Right lobe of liver (tissue), 6 donors: ENCODE measurements at regions not wholly inside any gene's neighbourhood (a gene's known extent, or its start where the extent isn't known, plus 50 kb on each side); places are given as distances from the start of the nearest gene placed in this dataset.

Source experiments
- ATAC-seq, 4 donors: fragments of 200-7000 bp; cut with Tn5 transposase; one replicate each; pipeline ENCODE4 v1.9.1; 2020; ENCODE audit warnings: mild to moderate bottlenecking in 4 of 4, moderate library complexity in 4 of 4
- DNase-seq, 3 donors: peaks; one replicate each; pipeline ENCODE4 v3.0.0-alpha.2; 2020
- H3K27ac ChIP-seq, 3 donors: fragments of 200-600 bp; one replicate each; pipeline ENCODE4 v1.8.0; 2022
- H3K27me3 ChIP-seq, 2 donors: fragments of 200-600 bp; one replicate each; pipeline ENCODE4 v1.8.0; 2022
- H3K36me3 ChIP-seq, 4 donors: fragments of 200-600 bp; sonication (generic) in 1 of 4; one replicate each; pipeline versions ENCODE4 v1.5.1 to v1.8.0; 2017 to 2022; ENCODE audit warnings: control low read depth in 1 of 4
- H3K4me1 ChIP-seq, 4 donors: fragments of 200-600 bp; sonication (generic) in 1 of 4; one replicate each; pipeline versions ENCODE4 v1.5.1 to v1.8.0; 2017 to 2022; ENCODE audit warnings: control low read depth in 1 of 4
- H3K4me3 ChIP-seq, 3 donors: fragments of 200-600 bp; one replicate each; pipeline ENCODE4 v1.8.0; 2022
- H3K9me3 ChIP-seq, 4 donors: fragments of 200-600 bp; sonication (generic) in 1 of 4; one replicate each; pipeline versions ENCODE4 v1.5.1 to v1.8.0; 2017 to 2022; ENCODE audit warnings: control low read depth in 1 of 4
- POLR2A ChIP-seq: fragments of 450-650 bp; IDR thresholded peaks from one replicate; pipeline ENCODE4 v1.6.1; 2017; ENCODE audit warnings: antibody characterized with exemption, mild to moderate bottlenecking
- WGBS: methylation state at CpG from one replicate; pipeline ENCODE4 v1.1.6; 2018; ENCODE audit warnings: low coverage, low lambda C conversion rate; ENCODE audit not compliant: insufficient coverage; ENCODE audit errors: missing lambda C conversion rate; 5-methylcytosine and 5-hydroxymethylcytosine counted together
- intact Hi-C, 2 donors: fragments of 100-400 bp; cut with DNase I; formaldehyde crosslinking; loops; one replicate each; pipeline versions ENCODE4 v1.11.2 to v1.14.1; 2022
- TF ChIP-seq, protein P1 (sequence below), 4 donors: fragments of 200-600 bp in 3 of 4; fragments of 450-650 bp in 1 of 4; IDR thresholded peaks; one replicate each; pipeline versions ENCODE4 v1.5.1 to v1.8.0; 2016 to 2022; ENCODE audit warnings: antibody characterized with exemption in 4 of 4, mild to moderate bottlenecking in 2 of 4
- donor health status: DM: no; HTN: yes; CAD: no.
- donor health status: DM: no; HTN: no; CAD: no.
- donor health status: DM: no; HTN: no; CAD: no.
- donor health status: DM: no; HTN: yes; CAD: no.
- donor health status: DM: no; HTN: yes; CAD: no.

DNA sequence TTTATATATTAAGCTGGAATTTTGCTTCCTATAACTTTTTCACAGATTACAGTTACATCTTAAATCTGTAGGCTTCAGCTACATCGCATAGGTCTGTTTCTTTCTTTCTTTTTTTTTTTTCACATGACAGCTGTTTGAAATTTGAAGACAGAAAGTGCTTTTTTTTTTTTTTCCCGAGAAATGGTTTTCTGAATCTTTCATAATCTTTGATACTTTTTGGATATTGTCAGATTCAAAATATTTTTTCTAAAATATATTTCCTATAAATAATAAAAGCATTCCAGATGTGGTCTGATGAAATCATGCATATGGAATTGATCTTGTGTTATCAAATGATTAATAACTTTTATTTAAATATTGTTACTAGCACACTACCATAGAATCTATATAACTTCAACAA is 212.2 kb downstream of the TAF11L14 start:
- 46% methylated on average over 2 of the region's 2 CpGs for WGBS
- no peak overlapping the region for H3K27ac ChIP-seq
- TF ChIP-seq POLR2A = no peak
- TF ChIP-seq, protein P1, sequence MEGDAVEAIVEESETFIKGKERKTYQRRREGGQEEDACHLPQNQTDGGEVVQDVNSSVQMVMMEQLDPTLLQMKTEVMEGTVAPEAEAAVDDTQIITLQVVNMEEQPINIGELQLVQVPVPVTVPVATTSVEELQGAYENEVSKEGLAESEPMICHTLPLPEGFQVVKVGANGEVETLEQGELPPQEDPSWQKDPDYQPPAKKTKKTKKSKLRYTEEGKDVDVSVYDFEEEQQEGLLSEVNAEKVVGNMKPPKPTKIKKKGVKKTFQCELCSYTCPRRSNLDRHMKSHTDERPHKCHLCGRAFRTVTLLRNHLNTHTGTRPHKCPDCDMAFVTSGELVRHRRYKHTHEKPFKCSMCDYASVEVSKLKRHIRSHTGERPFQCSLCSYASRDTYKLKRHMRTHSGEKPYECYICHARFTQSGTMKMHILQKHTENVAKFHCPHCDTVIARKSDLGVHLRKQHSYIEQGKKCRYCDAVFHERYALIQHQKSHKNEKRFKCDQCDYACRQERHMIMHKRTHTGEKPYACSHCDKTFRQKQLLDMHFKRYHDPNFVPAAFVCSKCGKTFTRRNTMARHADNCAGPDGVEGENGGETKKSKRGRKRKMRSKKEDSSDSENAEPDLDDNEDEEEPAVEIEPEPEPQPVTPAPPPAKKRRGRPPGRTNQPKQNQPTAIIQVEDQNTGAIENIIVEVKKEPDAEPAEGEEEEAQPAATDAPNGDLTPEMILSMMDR (IDR thresholded peaks at IDR 0.05) = no peak
- H3K4me1 ChIP-seq = no peaks in the 10 kb centered on the region
- H3K9me3 ChIP-seq = peaks cover 0 to 2% (median 0%) of the 10 kb centered on the region in 4 donors
- H3K27me3 ChIP-seq = no peaks in the 10 kb centered on the region
- intact Hi-C loops = no loop called here
- ATAC-seq (no peak), DNase-seq (no peak)
- no peak overlapping the region for H3K4me3 ChIP-seq
- H3K36me3 ChIP-seq = no peaks in the 10 kb centered on the region

DNA sequence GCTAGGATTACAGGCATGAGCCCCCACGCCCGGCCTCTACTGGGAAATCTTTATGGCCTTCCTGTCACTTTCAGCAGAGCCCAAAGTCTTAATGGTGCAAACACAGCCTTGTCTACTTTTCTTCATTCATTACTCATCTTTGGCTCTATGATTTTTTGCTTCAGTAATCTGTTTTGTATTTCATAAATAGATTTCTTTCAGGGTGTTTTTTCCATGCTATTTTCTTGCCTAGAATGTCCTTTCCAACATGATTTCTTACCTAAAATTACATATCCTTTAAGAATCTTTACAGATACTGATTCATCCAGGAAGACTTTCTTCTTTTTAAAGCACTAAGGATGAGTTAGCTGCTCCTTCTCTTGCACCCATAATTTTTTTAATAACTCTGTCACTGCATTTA is 213.0 kb downstream of the TAF11L14 start:
- H3K4me3 ChIP-seq = no peak overlapping the region
- ATAC-seq = no peak
- no peak for TF ChIP-seq POLR2A
- TF ChIP-seq, protein P1 (IDR thresholded peaks at IDR 0.05) = no peak
- no peak overlapping the region for H3K27ac ChIP-seq
- no peaks in the 10 kb centered on the region for H3K36me3 ChIP-seq
- intact Hi-C loops = no loop called here
- 38% methylated on average over 2 of the region's 2 CpGs for WGBS
- H3K4me1 ChIP-seq = no peaks in the 10 kb centered on the region
- H3K9me3 ChIP-seq = peaks cover 0 to 2% (median 0%) of the 10 kb centered on the region in 4 donors
- H3K27me3 ChIP-seq = no peaks in the 10 kb centered on the region
- DNase-seq = no peak

DNA sequence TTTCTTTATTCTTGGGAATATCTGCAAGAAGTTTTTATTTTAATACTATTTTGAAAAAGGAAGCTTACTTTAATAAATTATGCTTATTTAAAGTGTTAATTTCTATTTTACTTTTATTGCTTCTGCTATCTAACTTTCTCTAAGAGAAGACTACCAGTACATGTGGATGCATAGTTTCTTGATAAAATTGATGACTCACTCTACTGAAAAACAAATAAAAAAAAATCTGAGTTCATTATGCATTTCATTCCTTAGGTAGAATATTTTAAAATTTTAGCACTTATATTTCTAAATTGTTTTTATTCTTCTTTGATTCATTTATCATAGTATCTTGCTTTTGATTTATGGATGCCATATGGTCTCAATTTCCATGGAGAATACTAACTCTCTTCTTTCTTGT is 217.9 kb downstream of the TAF11L14 start:
- TF ChIP-seq, protein P1 (IDR thresholded peaks at IDR 0.05) = no peak
- TF ChIP-seq POLR2A = no peak
- no peak overlapping the region for H3K27ac ChIP-seq
- no peaks in the 10 kb centered on the region for H3K27me3 ChIP-seq
- ATAC-seq (no peak), DNase-seq (no peak)
- peaks cover 0 to 2% (median 0%) of the 10 kb centered on the region in 4 donors for H3K9me3 ChIP-seq
- H3K36me3 ChIP-seq = no peaks in the 10 kb centered on the region
- intact Hi-C loops = no loop called here
- H3K4me3 ChIP-seq = no peak overlapping the region
- no peaks in the 10 kb centered on the region for H3K4me1 ChIP-seq

DNA sequence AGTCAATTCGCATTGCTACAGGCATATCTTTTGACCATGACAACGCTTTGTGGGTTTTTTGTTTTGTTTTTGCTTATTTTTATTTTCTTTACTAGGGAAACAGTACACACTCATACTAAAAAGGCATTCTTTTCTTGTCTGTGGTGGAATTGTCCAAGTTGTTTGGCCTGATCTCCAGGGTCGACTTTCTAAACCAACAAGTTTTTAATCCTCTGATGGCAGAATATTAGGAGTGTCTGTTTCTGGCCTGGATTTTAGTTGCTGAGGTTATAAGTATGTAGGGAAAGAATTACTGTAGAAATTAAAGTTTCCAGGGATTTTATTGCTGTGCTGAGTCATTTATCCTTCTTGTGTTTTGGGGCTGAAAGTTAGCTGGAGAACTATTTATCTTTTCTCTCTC is 218.5 kb downstream of the TAF11L14 start:
- ATAC-seq (no peak), DNase-seq (no peak)
- H3K4me1 ChIP-seq = no peaks in the 10 kb centered on the region
- H3K27me3 ChIP-seq = no peaks in the 10 kb centered on the region
- 60% methylated on average over 3 of the region's 3 CpGs for WGBS
- no peaks in the 10 kb centered on the region for H3K36me3 ChIP-seq
- TF ChIP-seq POLR2A = no peak
- TF ChIP-seq, protein P1 (IDR thresholded peaks at IDR 0.05) = no peak
- intact Hi-C loops = no loop called here
- H3K27ac ChIP-seq = no peak overlapping the region
- no peak overlapping the region for H3K4me3 ChIP-seq
- peaks cover 0 to 2% (median 0%) of the 10 kb centered on the region in 4 donors for H3K9me3 ChIP-seq

DNA sequence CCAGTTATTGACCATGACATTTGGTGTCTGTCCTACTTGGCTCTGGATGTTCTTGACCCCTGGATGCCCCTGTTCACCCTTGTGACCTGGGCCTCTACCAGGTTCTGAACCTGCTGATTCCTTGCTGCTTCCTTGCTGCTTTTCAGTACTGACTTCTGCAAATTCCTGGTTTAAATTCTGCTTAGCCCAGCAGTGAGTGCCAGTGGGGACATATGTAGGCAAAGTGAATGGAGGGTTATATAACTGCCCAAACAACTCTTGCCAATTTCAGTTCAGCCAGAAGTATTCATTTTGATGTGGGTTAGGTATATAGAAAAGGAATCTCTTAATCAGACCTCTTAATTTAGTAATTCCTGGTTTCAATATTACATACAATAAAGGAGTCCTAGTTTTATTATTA is 220.6 kb downstream of the TAF11L14 start:
- DNase-seq (no peak), ATAC-seq (no peak)
- H3K4me3 ChIP-seq = no peak overlapping the region
- no peaks in the 10 kb centered on the region for H3K4me1 ChIP-seq
- H3K9me3 ChIP-seq = peaks cover 0 to 2% (median 0%) of the 10 kb centered on the region in 4 donors
- no peaks in the 10 kb centered on the region for H3K27me3 ChIP-seq
- H3K27ac ChIP-seq = no peak overlapping the region
- no peaks in the 10 kb centered on the region for H3K36me3 ChIP-seq
- TF ChIP-seq POLR2A = no peak
- TF ChIP-seq, protein P1 (IDR thresholded peaks at IDR 0.05) = no peak
- intact Hi-C loops = no loop called here
